Epithelial cell of proximal tubule (primary cell): ENCODE measurements at regions not wholly inside any gene's neighbourhood (a gene's known extent, or its start where the extent isn't known, plus 50 kb on each side); places are given as distances from the start of the nearest gene placed in this dataset.

Experiments used
- DNase-seq: peaks from one replicate; pipeline ENCODE4 v3.0.0-alpha.2; 2011; ENCODE audit warnings: low read depth
- H3K4me3 ChIP-seq: 2 replicates; pipeline ENCODE4 v1.5.1; 2011; ENCODE audit warnings: low read depth, mild to moderate bottlenecking, low read length
- CTCF ChIP-seq: conservative IDR thresholded peaks from 2 replicates; pipeline ENCODE4 v1.5.1; 2012; ENCODE audit warnings: low read depth, mild to moderate bottlenecking, low read length

- no peak overlapping the region for H3K4me3 ChIP-seq
- no peak for TF ChIP-seq CTCF
- DNase-seq = no peak
Observed at GRCh38 chr5:167336161-167336560, 955.3 kb upstream of the WWC1 start.

DNA sequence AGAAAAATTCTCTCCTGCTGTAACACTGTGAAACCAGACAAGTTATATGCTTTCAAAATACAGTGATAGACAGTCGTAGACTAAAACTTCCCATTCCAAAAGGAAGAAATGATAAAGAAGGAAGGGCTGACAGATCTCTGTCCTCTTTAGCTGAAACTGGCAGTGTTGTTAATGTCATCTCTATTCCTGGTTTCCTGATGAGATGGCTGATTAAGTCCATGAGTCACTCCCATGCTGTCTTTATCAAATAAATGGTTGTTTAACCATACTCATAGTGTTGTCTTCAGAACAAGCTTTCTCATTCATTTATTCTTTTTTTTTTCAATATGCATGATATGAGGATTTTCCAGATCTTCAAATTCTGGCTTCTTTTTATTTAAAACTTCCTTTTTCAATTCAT, 952.2 kb upstream of the WWC1 start:
- no peak for DNase-seq
- no peak for TF ChIP-seq CTCF
- H3K4me3 ChIP-seq = no peak overlapping the region

DNA sequence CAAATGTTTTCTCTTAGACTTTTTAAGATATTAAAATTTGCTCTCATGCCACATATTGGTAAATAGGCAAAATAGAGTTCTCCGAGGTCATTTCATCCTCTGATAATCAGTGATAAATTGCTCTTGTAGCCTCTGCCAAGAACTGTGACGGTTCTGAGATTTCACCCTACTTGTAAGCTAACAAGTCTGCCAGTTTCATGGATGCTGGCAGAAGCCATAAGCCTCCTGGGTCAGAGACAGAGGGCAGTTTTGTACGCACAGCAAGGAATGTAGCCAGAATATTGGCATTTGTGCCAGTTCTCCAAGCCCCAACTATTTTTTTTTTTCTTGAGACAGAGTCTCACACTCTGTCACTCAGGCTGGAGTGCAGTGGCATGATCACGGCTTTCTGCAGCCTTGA, 945.0 kb upstream of the WWC1 start:
- no peak overlapping the region for H3K4me3 ChIP-seq
- TF ChIP-seq CTCF = no peak
- DNase-seq = no peak

- no peak for DNase-seq
- TF ChIP-seq CTCF = no peak
- no peak overlapping the region for H3K4me3 ChIP-seq
Observed at GRCh38 chr5:167348251-167348926, 943.1 kb upstream of the WWC1 start.

- TF ChIP-seq CTCF = no peak
- no peak overlapping the region for H3K4me3 ChIP-seq
- no peak for DNase-seq
Observed at GRCh38 chr5:167348980-167349379, 942.5 kb upstream of the WWC1 start.

GRCh38 chr5:167351316-167351715, 940.1 kb upstream of the WWC1 start:
- TF ChIP-seq CTCF = no peak
- H3K4me3 ChIP-seq = no peak overlapping the region
- DNase-seq = no peak

- DNase-seq = no peak
- TF ChIP-seq CTCF = no peak
- H3K4me3 ChIP-seq = no peak overlapping the region
Observed at GRCh38 chr5:167352801-167353200, 938.6 kb upstream of the WWC1 start.
